ENCODE measurements at regions not wholly inside any gene's neighbourhood (a gene's known extent, or its start where the extent isn't known, plus 50 kb on each side); places are given as distances from the start of the nearest gene placed in this dataset.

DNA sequence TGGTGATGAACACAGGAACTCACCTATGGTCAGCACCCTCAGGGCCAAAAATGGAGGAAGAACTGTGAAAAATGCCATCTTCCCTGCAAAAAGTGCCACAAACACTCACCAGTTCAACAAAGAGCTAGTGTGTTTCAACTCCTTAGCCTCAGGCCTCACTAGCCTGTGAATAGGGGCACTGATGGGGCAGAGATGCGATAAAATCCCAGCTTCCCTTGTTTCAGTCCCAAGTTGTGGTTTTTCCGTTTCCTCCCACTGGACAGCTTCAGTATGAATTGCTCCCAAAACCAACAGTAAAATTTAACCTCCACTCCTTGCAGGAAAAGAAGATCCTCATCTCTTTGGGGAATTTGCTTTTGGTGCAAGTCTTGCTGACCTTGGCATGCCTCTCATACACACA is 117.4 kb upstream of the ADAMTS9 start:
- no peak for TF ChIP-seq EZH2phosphoT487 (IDR thresholded peaks at IDR 0.05; ENCODE audit: borderline replicate concordance)
- TF ChIP-seq EZH2 (IDR thresholded peaks at IDR 0.05), result no peak
- TF ChIP-seq, protein P1, sequence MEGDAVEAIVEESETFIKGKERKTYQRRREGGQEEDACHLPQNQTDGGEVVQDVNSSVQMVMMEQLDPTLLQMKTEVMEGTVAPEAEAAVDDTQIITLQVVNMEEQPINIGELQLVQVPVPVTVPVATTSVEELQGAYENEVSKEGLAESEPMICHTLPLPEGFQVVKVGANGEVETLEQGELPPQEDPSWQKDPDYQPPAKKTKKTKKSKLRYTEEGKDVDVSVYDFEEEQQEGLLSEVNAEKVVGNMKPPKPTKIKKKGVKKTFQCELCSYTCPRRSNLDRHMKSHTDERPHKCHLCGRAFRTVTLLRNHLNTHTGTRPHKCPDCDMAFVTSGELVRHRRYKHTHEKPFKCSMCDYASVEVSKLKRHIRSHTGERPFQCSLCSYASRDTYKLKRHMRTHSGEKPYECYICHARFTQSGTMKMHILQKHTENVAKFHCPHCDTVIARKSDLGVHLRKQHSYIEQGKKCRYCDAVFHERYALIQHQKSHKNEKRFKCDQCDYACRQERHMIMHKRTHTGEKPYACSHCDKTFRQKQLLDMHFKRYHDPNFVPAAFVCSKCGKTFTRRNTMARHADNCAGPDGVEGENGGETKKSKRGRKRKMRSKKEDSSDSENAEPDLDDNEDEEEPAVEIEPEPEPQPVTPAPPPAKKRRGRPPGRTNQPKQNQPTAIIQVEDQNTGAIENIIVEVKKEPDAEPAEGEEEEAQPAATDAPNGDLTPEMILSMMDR (IDR thresholded peaks at IDR 0.05 in 2 of 3, conservative IDR thresholded peaks at IDR 0.05 in 1 of 3; ENCODE audit: borderline replicate concordance in 1 of 3, insufficient read depth in 1 of 3, low read depth in 2 of 3, low read length in 2 of 3), result no peak
